GM18498 (cell line): ENCODE measurements at regions not wholly inside any gene's neighbourhood (a gene's known extent, or its start where the extent isn't known, plus 50 kb on each side); places are given as distances from the start of the nearest gene placed in this dataset.

ENCODE experiments used
- ATAC-seq: cut with Tn5 transposase; IDR thresholded peaks from one replicate; pipeline ENCODE4 v1.9.1; 2021; ENCODE audit warnings: mild to moderate bottlenecking, moderate library complexity; ENCODE audit not compliant: unreplicated experiment

- no peak for ATAC-seq
Measured at GRCh38 chr14:87073880-87074570, 919.0 kb downstream of the GALC start.

GRCh38 chr14:87067591-87067990 lies 925.4 kb downstream of the GALC start:
- no peak for ATAC-seq

GRCh38 chr14:87067061-87067460 lies 925.9 kb downstream of the GALC start:
- ATAC-seq, result no peak

GRCh38 chr14:87066221-87066817 lies 926.7 kb downstream of the GALC start:
- ATAC-seq, result no peak

GRCh38 chr14:87065366-87065765 lies 927.6 kb downstream of the GALC start:
- ATAC-seq, result no peak

DNA sequence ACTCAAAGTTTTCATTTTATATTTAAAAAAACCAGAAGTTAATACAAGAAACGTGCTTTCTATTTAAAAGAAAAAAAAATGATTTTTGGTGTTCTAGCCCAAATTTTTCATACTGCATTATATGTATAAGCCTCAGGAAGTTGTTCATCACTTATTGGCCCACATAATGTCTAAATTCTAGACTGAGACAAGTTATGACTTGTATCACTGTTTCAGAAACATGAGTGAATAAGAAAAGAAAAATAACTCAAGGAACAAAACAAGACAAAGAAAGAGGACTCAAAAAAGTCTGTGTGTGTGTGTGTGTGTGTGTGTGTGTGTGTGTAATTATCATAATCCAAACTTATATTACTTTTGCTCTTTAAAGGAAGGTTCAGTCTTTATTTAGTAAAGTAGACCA lies 929.8 kb downstream of the GALC start:
- ATAC-seq, result no peak

DNA sequence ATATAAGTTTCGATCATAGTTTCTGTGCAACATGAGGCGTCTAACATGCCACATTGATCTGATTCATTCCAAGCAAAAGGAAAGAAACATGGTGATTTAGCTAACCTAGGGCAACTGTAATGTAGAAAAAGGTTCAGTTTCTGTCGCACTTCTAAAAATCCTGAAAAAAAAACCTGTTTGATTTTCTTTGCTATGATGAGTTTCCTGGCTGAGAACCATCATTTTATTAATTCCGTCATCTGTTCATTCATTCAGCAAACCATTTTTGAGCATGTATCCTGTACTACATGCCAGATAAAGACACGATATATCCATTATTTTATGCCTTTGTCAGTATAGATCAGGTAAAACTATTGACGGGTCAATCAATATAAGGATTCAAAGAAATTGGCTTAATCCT lies 932.6 kb downstream of the GALC start:
- ATAC-seq, result no peak

DNA sequence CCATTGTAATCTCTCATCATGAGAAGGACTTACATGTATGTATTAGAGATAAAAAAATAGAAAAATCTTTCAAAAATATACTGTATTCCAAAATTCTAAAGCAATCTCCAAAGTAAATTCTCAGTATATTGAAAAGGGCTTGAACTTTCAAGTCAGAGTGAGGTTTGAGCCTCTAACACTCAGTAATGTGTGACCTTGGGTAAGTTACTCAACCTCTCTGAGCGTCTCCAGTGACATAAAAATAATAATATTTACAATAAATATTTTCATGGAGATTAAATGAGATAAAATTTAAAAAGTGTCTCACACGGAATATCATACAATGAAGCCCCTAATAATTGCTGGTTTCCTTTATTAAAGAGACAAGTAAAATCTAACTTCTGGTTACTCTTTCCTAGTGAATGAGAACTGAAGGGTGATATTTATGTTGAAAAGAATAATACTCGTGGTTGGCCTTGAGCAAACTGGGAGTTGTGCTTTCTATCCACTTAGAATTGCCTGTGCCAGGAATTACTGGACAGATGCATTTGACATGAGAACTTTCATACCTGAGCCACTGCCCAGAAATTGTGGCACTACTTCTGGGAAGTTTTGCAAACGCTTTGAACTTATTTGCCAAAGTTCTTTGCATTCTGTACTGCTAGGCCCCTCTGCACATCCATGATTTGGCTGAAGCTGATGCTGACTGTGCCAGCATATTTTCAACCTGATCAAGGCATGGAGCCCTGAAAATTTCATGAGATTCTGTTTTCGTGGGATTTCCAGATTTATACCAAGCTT lies 933.7 kb downstream of the GALC start:
- no peak for ATAC-seq

DNA sequence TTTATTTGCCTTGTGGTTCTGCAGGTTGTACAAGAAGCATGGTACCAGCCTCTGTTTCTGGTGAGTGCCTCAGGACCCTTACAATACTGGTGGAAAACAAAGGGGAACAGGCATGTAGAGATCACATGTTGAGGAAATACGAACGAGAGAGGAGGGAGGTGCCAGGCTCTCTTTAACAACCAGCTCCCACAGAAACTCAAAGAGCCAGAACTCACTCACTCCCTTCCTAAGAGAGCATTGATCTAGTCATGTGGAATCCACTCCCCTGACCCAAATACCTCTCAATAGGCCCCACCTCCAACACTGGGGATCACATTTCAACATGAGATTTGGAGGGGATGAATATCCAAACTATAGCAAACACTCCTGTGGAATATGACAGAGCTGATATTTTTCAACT lies 938.0 kb downstream of the GALC start:
- no peak for ATAC-seq

DNA sequence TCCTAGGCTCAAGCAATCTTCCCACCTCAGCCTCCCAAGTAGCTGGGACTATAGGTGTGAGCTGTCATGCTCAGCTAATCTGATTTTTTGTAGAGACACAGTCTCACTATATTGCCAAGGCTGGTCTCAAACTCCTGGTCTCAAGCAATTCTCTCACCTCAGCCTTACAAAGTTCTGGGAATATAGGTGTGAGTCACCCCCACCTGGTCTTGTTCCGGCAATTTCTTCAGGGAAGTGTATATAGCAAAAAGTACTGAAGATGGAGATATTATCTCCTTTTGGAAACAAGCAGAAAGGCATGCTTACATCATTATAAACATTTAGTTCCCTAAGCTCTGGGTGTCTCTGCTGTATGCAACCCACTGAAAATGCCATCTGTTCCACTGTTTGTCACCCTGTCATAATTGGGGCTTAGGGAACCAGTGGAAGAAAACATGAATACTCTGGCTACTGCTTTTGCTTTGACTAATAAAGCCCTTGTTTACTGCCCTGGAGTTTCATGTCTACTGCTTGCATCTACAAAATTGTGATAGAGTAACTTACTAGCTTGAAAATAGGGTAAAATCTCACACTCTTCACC lies 940.2 kb downstream of the GALC start:
- ATAC-seq, result no peak

GRCh38 chr14:87050421-87050820 lies 942.6 kb downstream of the GALC start:
- ATAC-seq, result no peak

GRCh38 chr14:87049950-87050349 lies 943.0 kb downstream of the GALC start:
- ATAC-seq, result no peak

DNA sequence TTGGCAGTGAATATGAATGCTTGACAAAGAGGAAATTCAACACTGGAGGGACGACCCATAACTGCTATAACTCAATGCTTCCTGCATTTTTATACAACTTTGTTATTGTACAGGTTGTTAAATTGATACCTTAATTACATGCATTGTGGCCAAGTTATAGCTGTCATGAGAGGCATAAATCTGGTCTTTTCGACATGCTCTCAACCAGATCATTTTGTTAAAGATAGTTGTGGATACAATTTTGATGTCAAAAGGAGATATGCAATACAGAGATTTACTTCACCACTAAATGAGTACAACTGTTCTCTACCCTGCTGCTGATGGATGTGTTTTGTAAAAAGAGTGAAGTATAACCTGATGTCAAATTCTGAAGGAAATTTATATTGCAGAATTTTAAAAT lies 946.0 kb downstream of the GALC start:
- no peak for ATAC-seq

GRCh38 chr14:87045956-87046355 lies 947.0 kb downstream of the GALC start:
- no peak for ATAC-seq

- ATAC-seq, result no peak
Measured at GRCh38 chr14:87045246-87045645, 947.7 kb downstream of the GALC start.

DNA sequence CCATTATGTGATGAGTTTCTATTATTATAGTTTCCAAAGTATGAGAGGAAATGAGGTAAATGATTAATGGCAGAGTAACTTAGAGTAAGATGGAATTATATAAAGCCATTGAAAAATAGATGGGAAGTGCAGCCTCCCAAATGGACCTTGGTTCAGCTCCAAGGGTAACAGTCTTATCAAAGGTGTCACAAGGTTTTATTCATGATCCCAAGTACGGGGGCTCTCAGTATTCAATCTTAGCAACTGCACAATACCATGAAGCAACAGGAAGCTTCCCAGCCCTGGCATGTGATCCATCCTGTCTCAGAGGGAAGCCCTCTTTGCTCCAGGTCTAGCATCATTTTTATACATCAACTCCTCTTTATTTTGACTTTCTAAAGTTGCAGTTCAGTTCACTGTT lies 948.2 kb downstream of the GALC start:
- no peak for ATAC-seq

DNA sequence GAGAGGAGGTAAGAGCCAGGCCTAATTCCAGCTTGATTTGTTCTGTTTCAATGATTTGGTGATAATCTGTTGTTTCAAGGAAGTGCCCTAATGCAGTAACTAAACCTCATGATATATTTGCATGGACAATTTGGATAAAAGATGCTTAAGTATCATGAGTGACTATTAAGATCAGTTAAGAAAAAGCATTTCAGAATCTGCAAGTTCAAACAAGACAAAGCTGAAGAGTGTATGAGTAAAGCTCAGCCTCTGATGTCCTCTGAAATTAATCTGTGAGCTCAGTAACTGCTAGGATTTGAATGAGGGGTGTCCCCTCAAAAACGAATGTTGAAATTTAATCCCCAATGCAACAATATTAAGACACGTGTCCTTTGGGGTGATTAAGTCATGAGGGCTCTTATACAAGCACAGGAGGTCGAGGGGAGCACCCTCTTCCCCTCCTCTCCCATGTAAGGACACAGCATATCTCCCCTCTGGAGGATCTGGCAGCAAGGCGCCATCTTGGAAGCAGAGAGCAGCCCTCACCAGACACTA lies 949.2 kb downstream of the GALC start:
- no peak for ATAC-seq

- no peak for ATAC-seq
Measured at GRCh38 chr14:87042354-87042753, 950.6 kb downstream of the GALC start.

- no peak for ATAC-seq
Measured at GRCh38 chr14:87041290-87042020, 951.5 kb downstream of the GALC start.

- ATAC-seq, result no peak
Measured at GRCh38 chr14:87034680-87035079, 958.3 kb downstream of the GALC start.

DNA sequence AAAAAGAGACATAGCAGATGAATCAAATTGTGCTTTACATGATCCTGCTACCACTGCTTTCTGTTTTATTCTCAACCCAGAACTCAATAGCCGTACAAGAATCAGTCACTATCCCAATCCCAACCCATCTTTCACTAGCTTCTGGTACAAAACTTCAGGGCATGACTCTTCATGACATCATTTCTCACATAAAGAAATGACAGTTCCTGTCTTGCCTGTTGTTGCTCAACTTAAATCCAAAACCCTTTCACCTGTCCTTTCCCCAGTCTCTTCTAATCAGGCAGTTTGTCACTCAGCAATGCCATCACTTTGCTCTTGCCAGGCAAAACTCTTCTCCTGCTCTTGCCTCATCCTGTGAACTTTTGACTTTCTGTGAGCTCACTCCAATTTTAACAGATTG lies 962.8 kb downstream of the GALC start:
- no peak for ATAC-seq
